Smooth muscle cell (in vitro differentiated cells): ENCODE measurements at regions not wholly inside any gene's neighbourhood (a gene's known extent, or its start where the extent isn't known, plus 50 kb on each side); places are given as distances from the start of the nearest gene placed in this dataset.

Experiments used
- DNase-seq: peaks from one replicate; lab custom pipeline; 2025; ENCODE audit not compliant: unreplicated experiment; lab: John Stamatoyannopoulos, UW
- H2AFZ ChIP-seq: fragments of 200-600 bp; sonication (generic); 2 replicates; pipeline ENCODE4 v1.6.0; 2016; ENCODE audit warnings: antibody characterized with exemption, low read depth, mild to moderate bottlenecking
- H3F3A ChIP-seq: fragments of 200-600 bp; sonication (generic); 2 replicates; pipeline ENCODE4 v1.6.0; 2017; ENCODE audit warnings: antibody characterized with exemption, low read depth
- H3K27ac ChIP-seq: fragments of 200-600 bp; sonication (generic); 2 replicates; pipeline ENCODE4 v1.5.1; 2016; ENCODE audit warnings: low read depth, mild to moderate bottlenecking
- H3K27me3 ChIP-seq: fragments of 200-600 bp; sonication (generic); 2 replicates; pipeline ENCODE4 v1.6.1; 2016; ENCODE audit warnings: low read depth, mild to moderate bottlenecking
- H3K36me3 ChIP-seq: fragments of 200-600 bp; sonication (generic); 2 replicates; pipeline ENCODE4 v1.5.1; 2016; ENCODE audit warnings: low read depth
- H3K4me1 ChIP-seq: fragments of 200-600 bp; sonication (generic); 2 replicates; pipeline ENCODE4 v1.5.1; 2016; ENCODE audit warnings: low read depth
- H3K4me2 ChIP-seq: fragments of 200-600 bp; sonication (generic); 2 replicates; pipeline ENCODE4 v1.6.0; 2016; ENCODE audit warnings: mild to moderate bottlenecking
- H3K4me3 ChIP-seq: fragments of 200-600 bp; sonication (generic); 2 replicates; pipeline ENCODE4 v1.5.1; 2016; ENCODE audit warnings: mild to moderate bottlenecking
- H3K79me2 ChIP-seq: fragments of 200-600 bp; sonication (generic); 2 replicates; pipeline ENCODE4 v1.6.0; 2016; ENCODE audit warnings: low read depth, mild to moderate bottlenecking
- H3K9ac ChIP-seq: fragments of 200-600 bp; sonication (generic); 2 replicates; pipeline ENCODE4 v1.6.0; 2016; ENCODE audit warnings: low read depth
- H3K9me3 ChIP-seq: fragments of 200-600 bp; sonication (generic); replicated peaks from 2 replicates; pipeline ENCODE4 v1.5.1; 2016; ENCODE audit warnings: low read depth
- H4K20me1 ChIP-seq: fragments of 200-600 bp; sonication (generic); 2 replicates; pipeline ENCODE4 v1.6.0; 2016; ENCODE audit warnings: low read depth
- CTCF ChIP-seq: fragments of 200-600 bp; sonication (generic); IDR thresholded peaks from 2 replicates; pipeline ENCODE4 v1.5.1; 2017; ENCODE audit warnings: borderline replicate concordance, mild to moderate bottlenecking, antibody characterized with exemption; ENCODE audit not compliant: insufficient read depth, poor library complexity, severe bottlenecking
- WGBS: methylation state at CpG from one replicate; pipeline ENCODE4 v1.1.7; 2016; ENCODE audit warnings: low lambda C conversion rate; 5-methylcytosine and 5-hydroxymethylcytosine counted together

GRCh38 chr2:106997204-106997603, 111.2 kb upstream of the ST6GAL2 start:
- no peak overlapping the region for H3K9ac ChIP-seq
- no peaks in the 10 kb centered on the region for H4K20me1 ChIP-seq
- H3K4me3 ChIP-seq: no peak overlapping the region
- peaks cover 4% of the 10 kb centered on the region for H3K4me1 ChIP-seq
- TF ChIP-seq CTCF: no peak
- no peaks in the 10 kb centered on the region for H3K36me3 ChIP-seq
- 81% methylated on average over 3 of the region's 3 CpGs for WGBS
- H3K79me2 ChIP-seq: no peaks in the 10 kb centered on the region
- no peaks in the 10 kb centered on the region for H3F3A ChIP-seq
- no peak overlapping the region for H2AFZ ChIP-seq
- H3K27me3 ChIP-seq: no peaks in the 10 kb centered on the region
- no peak overlapping the region for H3K27ac ChIP-seq
- DNase-seq: no peak
- no peak overlapping the region for H3K4me2 ChIP-seq
- no peaks in the 10 kb centered on the region for H3K9me3 ChIP-seq

GRCh38 chr2:107001062-107001461, 115.1 kb upstream of the ST6GAL2 start:
- Histone ChIP-seq H4K20me1 (no peaks in the 10 kb centered on the region), H3K27me3 (no peaks in the 10 kb centered on the region), H2AFZ (no peak overlapping the region), H3K79me2 (no peaks in the 10 kb centered on the region), H3F3A (no peaks in the 10 kb centered on the region), H3K27ac (no peak overlapping the region), H3K9ac (no peak overlapping the region), H3K4me2 (peak overlapping the region; percentile 49), H3K4me1 (peaks cover 4% of the 10 kb centered on the region), H3K4me3 (no peak overlapping the region), H3K9me3 (no peaks in the 10 kb centered on the region), H3K36me3 (no peaks in the 10 kb centered on the region)
- 50% methylated on average over 2 of the region's 2 CpGs for WGBS
- no peak for DNase-seq
- no peak for TF ChIP-seq CTCF

DNA sequence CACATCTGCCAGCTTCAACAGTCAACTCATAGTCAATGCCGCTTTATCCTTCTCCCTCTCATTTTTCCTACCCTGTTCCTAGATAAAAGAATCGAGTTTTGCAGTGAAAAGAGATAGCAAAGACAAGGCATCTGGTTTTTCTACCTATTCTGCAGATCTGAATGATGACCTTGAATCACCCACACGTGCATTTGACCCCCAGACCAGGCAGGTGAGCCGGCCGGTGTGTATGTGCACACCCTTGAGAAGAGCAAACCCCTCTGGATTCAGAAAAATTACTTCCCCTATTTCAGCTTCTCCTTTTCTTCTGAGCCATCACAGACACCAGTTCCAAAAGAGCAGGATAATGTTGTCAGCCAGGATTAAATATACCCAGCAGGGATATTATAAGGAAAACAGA, 115.6 kb upstream of the ST6GAL2 start:
- peaks cover 4% of the 10 kb centered on the region for H3K4me1 ChIP-seq
- DNase-seq: no peak
- H3K9me3 ChIP-seq: no peaks in the 10 kb centered on the region
- H3K4me3 ChIP-seq: no peak overlapping the region
- H2AFZ ChIP-seq: no peak overlapping the region
- H3F3A ChIP-seq: no peaks in the 10 kb centered on the region
- 76% methylated on average over 5 of the region's 5 CpGs for WGBS
- H3K36me3 ChIP-seq: no peaks in the 10 kb centered on the region
- H3K4me2 ChIP-seq: peak overlapping the region; percentile 49
- peak overlapping the region; percentile 6 for H3K9ac ChIP-seq
- no peak for TF ChIP-seq CTCF
- H3K27ac ChIP-seq: peak overlapping the region; percentile 67
- no peaks in the 10 kb centered on the region for H3K27me3 ChIP-seq
- H4K20me1 ChIP-seq: no peaks in the 10 kb centered on the region
- no peaks in the 10 kb centered on the region for H3K79me2 ChIP-seq

DNA sequence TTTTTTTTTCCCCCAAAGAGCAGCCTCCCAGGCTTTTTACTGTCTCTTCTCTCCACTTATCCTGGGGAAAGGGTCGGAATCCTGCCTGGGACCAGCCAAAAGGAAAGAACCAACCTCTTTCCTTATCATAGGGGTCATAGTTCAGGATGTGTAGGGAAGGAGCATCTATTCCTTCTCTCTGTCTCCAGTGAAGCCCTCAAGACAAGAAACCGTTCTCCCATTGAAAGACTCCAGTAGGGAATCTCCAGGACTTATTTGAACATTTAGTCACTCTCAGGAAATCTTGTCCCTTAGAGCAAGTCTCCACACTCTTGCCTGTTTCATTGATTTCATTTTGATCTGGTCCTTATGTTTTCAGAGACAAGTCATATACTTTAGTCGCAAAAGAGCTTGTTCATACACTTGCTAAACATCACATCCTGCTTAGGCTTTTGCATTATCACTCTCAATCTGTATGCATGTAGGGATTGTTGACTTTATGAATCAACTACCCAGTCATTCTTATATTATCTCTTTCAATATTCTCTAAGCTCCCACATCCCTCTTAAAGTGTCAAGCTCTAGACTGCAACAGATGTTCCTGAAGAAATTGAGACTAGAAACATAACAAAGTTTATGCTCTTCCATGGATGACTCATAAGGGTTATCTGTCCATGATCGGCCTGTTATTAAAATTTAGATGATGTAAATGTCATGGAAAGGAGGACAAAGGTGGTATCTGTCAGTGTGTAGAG, 116.2 kb upstream of the ST6GAL2 start:
- H3K27ac ChIP-seq: peak overlapping the region; percentile 67
- H3K4me1 ChIP-seq: peaks cover 4% of the 10 kb centered on the region
- H3K4me2 ChIP-seq: peak overlapping the region; percentile 49
- H3F3A ChIP-seq: no peaks in the 10 kb centered on the region
- DNase-seq: no peak
- H4K20me1 ChIP-seq: no peaks in the 10 kb centered on the region
- no peak overlapping the region for H3K4me3 ChIP-seq
- WGBS: 42% methylated on average over 4 of the region's 4 CpGs
- TF ChIP-seq CTCF: no peak
- no peaks in the 10 kb centered on the region for H3K36me3 ChIP-seq
- H3K27me3 ChIP-seq: no peaks in the 10 kb centered on the region
- no peaks in the 10 kb centered on the region for H3K9me3 ChIP-seq
- peak overlapping the region; percentile 6 for H3K9ac ChIP-seq
- no peak overlapping the region for H2AFZ ChIP-seq
- H3K79me2 ChIP-seq: no peaks in the 10 kb centered on the region
